RKO (cell line): ENCODE measurements at regions not wholly inside any gene's neighbourhood (a gene's known extent, or its start where the extent isn't known, plus 50 kb on each side); places are given as distances from the start of the nearest gene placed in this dataset.
"Not testable (repeated sequence)": the region's sequence is repeated elsewhere in the genome, so short reads cannot be mapped to it uniquely, and the experiment has no call there.

Experiments
- DNase-seq: peaks from one replicate; pipeline ENCODE4 v3.0.0-alpha.2; 2016; ENCODE audit warnings: low spot score

DNA sequence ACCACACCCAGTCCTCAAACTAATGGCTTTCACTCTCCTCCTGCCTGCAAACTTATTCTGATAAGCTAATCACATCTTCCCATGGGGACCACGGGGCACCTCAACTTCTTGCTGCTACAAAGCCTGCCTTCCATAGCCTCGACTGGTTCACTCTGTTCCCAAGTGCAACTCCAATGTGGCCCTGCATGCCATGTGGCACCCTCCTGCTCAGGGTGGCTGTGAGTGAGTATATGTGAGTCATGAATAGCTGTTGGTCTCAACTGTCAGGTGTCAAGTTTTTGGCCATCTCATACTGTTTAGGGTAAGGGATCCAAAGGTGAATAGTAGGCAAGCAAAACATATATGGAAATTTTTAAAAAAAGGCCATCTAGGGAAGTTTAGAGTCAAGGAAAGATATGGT lies 276.1 kb upstream of the DCC start:
- DNase-seq: no peak

DNA sequence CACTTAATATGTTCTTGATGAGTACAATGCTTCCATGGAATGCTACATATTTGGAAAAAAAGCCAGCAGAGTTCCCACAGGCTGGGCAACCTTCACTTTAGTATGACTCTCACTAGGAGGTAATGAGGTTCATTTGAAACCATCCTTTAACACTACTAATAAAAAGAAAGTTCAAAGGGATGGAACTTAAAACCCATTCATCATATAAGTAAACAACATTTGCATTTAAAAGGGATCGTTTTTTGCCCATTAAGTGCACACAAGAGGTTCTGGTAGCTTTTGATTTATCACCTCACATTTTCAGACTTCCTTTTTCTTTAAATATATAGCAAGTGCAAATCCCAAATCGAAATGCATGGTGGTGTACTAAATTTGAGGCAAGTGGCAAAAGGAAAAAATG lies 270.8 kb upstream of the DCC start:
- DNase-seq: no peak

DNA sequence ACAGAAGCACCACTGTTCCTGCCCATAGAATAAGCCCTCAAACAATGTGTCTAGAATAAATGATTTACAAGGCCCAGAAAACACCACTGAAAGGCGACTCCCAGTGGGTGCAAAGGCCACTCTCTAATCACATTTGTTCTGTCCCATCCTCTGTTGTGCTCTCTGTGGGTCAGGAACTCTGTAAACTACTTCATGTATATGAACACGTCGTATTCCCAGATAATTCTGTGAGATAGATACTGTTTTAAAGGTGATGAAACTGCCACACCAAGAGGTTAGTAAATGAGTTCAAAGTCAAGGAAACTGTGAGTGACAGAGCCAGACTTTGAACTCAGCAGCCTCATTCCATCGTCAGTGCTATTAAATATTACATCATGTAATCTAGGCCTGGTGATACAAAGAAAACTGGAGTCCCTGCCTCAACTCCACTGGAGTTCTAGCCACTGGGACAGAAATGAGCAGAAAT lies 269.7 kb upstream of the DCC start:
- no peak for DNase-seq

DNA sequence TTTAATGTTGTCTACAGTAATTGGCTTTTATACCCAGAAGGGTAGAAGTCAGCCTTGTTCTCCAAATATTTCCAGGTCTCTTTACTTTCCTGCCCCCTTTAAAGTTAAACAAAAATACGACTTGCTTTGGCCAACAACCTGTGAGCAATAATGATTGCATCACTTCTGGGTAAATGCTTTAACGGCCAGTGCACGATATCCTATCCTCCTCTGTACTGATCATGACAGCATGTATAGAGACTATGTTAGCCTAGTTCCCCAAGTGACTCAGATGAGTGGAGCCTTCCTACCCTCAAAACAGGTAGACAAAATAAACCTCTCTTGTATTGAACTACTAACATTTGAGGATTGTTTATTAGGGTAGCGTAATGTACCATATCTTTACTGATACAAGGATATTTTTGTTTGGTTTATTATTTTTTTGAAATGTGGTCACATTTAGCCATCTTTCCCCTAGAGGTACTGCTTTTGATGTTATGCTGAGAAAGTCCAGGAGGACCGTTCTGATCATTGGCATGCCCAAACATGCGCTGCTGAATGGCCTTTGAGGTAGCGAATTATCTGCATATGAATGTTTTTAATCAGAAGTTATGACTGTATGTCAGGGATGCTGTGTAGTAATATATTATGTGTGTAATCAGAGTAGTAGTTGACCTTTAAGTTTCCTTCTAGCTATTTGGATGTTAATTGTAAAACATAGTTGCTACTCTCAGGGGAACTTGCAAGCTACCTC lies 262.6 kb upstream of the DCC start:
- no peak for DNase-seq

DNA sequence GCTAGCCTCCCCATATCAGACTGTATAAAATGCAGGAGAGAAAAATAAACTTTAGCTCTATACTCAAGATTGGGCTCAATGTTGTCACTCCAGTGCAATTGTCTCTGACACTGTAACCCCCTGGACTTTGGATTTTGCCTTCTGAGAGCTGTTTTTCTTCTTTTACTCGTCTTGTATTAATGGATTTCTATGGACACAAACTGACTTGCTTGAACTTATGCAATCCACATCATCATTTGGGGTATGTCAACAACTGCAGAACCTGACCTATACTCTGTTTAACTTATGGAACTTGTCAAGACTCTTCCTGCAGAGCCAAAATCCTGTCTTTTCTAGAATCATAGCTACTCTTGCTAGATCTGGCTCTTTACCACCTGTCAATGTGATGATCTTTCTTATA lies 257.8 kb upstream of the DCC start:
- no peak for DNase-seq

DNA sequence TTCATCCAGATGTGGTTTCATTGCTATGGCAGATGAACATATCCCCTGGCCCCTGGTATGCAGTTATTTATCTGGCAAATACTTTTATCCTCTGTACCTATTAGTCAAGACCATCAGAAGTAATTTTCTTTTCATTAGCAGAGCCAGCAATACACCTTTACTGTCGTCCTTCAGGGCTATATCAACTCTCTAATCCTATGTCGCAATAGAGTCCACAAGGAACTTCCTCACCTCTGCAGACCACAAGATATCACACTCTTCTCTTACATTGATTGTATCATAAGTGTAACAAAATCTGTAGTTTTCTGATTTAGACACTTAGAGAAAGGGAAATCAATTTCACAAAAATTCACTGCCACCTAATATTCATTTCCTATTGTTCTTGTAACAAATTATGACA lies 252.9 kb upstream of the DCC start:
- no peak for DNase-seq

DNA sequence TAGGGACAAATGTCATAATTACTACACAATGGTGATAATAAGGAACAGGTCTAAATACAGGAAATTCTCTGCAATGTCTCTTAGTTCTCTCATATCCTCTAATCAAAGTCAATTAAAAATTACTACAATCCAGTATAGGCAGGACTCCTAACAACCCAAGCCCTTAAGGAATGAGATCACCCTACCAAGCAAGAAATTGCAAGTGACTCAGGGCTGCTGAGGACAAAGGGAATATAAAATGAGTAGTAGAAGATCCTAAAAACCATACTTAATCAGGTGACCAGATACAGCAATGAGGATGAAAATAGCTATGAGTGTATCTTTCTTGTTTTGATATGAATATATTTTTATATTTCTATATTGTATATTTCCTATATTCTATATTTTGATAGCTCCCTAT lies 250.0 kb upstream of the DCC start:
- no peak for DNase-seq

DNA sequence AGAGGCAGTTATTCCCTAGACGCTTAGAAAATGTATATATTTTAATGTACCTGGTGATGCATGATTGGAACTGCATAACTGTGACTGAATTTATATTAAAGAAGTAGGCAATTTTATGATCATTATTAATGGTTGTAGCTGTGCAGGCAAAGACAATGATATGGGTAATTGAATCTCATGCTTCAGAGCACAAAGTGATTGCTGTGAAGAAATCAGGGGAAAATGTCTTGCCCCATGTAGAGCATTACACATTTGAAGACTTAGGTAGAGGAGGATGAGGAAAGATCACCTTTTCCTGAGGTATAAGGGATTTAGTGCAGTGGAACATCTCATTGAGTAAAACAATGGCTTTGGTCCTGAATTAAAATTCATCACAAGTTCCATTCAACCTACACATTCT lies 246.8 kb upstream of the DCC start:
- no peak for DNase-seq

DNA sequence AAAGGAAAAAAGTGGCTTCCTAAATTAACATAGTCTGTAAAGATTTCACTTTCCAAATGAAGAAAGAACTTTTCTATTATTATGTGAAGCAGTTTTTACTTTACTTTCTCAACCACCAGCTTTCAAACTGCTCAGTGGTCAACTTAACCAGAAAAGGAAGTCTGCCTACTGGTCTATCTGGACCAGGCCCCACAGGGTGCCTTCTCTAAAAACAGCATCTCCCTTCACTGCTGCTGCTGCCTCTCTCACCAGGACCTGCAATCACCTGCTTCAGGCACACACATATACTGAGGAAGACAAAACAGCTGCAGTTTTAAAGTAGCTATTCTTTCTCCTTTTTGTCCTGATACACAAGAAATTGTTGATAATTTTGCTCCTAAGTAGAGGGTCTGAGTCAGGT lies 221.3 kb upstream of the DCC start:
- no peak for DNase-seq

DNA sequence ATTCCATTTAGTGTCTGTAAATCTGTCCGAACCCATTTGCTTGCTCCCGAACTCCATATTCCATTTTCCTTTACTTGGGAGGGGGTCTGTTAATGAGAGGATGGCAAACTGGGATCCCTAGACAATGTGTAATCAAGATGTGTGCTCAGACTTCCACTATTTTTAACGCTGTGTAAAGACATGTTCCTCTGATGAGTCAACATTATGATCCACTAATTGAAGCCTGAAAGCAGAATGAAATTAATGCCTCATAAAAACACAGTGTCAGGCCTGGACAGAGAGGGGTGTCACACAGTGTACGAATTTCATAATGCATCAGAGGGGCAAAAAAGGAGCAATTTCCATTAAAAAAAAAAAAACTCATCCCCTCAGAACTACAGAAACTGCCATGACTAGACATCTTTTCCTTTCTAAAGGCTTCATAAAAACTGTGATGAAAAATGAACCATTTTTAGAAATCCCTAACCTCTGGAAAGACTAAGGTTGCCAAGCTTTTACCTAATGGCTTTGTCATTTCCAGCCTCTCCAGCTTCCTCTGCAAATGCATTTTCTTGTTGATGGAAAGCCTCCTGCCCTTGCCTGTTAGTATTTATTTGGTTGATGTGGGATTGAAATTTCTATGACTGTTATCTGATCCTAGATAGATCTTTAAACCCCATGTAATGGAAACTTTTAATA lies 209.2 kb upstream of the DCC start:
- no peak for DNase-seq

DNA sequence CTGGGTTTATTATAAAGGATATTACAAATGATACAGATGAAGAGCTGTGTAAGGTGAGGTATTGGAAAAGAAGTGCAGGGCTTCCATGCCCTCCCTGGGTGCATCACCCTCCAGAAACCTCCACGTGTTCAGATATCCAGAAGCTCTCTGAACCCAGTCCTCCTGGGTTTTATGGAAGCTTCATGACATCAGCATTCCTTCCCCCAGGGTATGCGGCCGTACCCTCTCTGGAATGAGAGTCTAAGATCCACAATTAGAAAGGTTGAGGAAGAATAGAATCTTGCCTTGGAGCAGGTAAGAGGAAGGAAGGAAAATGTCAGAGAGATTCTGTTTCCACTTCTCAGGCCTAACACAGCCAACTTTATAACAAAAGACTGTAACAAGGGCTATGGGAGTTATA lies 208.2 kb upstream of the DCC start:
- no peak for DNase-seq

DNA sequence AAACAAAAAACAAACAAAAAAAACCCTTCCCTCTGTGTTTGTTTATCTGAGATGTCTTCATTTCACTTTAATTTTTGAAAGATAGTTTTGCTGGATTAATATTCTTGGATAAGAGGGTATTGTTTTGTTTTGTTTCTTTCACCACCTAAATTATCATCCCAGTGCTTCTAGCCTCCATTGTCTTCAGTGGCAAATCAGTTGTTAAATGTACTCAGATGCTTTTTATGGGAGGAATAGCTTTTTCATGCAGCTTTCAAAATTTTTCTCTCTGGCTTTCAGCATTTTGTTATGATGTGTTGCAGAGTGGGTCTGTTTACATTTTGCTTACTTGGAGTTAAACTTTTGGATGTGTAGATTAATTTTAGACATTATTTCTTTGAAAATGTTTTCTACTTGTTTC lies 203.5 kb upstream of the DCC start:
- no peak for DNase-seq

DNA sequence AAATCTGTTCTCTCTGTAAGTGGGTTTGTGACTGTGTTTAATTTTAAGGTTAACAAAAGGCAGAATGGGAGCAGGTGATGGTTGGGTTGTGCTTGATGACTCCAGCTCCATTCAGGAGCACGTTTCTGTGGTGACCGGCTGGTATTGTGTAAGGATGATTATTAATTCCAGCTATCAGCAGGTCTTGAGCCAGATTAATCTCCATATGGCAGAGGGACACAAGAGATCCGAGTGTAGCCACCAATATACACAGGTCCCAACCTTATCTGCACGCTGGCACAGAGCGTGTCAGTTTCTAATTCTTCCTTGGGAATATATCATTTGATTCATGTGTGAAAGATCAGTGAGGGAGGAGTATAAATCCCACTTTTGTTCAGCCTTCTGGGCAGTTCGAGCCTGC lies 199.0 kb upstream of the DCC start:
- DNase-seq: no peak

DNA sequence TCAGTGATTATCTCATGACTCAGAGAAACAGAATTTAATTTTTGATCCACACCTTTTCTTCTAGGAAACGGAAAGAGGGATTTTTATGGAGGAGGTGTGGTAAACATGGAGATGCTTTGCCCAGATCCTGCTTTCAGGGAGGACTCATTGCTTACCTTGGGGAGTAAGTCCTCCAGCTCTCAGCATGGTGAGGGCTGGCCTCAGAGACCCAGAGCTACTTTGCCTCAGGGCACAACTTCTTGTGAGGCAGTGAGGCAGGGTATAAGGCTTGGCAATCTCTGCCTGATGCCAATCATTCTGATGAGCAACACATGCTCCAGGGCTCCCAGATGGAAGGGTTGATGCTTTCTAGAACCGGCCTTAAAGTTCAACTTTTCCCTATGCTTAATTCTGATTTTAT lies 189.9 kb upstream of the DCC start:
- no peak for DNase-seq

DNA sequence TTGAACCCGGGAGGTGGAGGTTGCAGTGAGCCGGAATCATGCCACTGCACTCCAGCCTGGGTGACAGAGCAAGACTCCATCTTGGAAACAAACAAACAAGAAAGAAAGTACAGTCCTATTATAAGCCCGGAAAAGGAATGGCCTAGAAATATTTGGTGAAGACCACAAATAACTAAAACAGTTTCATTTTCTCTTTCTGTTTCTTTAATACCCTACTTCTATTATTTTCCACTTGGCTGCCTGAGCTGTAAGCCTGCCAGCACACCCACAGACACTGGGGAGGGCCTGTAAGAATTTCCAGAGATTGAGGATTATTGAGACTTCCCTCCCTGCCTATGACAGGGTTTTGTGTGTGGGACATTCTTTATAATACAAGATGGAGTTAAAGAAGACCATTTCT lies 188.0 kb upstream of the DCC start:
- no peak for DNase-seq

DNA sequence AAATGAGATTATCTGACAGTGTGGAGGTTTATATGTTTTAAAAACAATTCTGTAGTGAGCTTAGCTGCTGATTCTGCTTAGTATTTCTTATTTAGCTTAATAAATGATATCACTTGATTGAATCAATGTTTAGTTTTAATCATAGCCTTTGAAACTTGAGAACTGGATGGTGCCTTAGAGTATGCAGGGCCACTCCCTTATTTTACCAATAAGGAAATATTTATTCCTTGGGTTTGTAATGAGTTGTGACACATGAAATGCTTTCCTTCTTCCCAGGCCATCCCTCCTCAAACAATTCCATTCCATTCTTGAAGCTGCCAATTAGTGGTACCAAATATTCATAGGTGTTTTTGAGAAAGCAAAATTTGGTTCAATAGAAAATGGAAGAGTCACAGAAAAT lies 183.8 kb upstream of the DCC start:
- DNase-seq: no peak

DNA sequence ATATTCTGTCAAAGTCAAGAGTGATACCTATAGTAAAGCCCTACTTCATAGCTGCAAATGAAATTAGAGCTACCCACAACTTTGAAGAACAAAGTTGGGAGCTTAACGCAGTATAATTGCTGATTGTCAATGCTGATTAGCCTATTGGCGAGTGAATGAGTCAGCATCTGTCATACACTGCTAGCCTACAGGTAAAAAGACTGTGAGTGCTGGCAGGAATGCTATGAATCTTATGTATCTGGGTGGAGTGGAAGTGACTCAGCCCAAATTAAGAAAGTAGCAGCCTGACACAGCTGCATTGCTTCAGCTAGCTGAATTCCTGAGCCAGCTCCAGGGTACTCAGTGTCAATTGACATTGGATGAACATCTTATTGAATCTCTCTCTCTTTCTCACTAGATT lies 179.4 kb upstream of the DCC start:
- peak; percentile 2 for DNase-seq

DNA sequence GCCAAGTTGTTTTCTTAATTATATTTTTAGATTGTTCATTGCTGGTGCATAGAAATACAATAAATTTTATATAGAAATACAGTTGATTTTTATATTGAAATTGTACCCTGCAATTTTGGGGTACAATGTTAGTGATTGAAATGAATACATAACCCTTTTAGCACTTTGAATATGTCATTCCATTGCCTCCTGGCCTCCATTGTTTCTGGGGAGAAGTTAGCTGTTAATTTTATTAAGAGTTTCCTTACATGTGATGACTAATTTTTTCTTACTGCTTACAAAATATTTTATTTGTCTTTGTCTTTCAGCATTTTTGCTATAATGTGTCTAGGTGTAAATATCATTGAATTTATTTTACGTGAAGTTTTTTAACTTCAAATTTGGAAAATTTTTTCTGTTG lies 176.5 kb upstream of the DCC start:
- DNase-seq: no peak

DNA sequence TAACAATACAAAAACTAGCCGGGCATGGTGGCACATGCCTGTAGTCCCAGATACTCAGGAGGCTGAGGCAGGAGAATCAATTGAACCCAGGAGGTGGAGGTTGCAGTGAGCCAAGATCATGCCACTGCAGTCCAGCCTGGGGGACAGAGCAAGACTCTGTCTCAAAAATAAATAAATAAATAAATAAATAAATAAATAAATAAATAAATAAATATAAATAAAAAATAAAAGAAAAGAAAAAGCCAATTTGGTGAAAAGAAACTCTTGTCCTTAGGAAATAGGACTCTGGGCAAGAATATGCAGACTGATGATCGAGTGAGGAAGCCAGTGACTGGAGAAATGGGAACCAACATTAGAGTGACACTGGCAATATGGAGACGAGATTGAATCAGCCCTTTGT lies 171.9 kb upstream of the DCC start:
- DNase-seq: not testable (repeated sequence)

DNA sequence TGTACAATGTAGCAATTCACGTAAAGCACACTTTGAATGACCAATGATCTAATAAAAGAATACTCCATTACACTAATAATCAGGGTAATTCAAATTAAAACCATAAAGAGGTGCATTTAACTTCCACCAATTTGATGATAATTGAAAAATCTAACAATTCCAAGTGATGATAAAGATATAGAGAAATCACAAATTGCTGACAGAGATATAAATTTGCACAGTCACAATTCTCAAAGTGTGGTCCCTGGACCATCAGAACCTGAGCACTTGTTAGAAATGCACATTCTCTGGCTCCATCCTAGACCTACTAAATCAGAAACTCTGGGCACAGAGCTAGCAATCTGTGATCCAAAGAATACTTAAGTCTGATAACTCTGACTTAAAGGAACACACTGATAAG lies 165.8 kb upstream of the DCC start:
- no peak for DNase-seq

DNA sequence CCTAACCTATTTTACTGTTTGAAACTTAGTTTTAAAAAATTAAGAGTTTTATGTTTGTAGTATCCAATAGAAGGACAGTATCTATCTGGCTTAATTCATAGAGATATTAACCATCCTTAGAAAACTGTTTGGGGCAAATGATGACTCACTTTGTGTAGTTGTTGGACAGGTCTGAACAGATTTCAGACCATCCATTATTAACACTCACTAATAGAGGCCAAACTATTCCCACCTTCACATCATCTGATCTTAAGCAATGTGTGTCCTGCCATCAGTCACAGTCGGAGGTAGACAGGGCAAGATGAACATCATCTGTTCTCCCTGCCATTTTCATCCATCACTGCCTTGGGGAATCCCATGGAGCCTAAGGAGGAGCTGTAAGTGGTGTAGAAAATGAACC lies 164.6 kb upstream of the DCC start:
- DNase-seq: no peak

DNA sequence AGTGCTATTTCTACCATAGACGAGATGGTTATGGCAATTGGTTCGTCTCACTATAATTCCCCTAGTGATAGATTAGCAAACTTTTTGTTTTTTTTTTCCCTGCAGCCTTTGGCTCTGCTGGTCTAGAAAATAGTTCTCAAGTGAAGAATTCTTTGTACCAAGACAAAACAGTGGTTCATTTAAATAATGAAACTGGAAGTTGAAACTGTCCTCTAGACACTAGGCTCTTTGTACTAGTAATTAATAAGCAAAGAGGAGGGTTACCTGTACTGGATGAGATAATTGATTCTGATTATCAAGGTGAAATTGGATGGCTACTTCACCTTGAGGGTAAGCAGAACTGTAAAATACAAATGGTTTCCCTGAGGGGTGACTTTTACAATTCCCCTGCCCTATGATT lies 156.9 kb upstream of the DCC start:
- DNase-seq: no peak

DNA sequence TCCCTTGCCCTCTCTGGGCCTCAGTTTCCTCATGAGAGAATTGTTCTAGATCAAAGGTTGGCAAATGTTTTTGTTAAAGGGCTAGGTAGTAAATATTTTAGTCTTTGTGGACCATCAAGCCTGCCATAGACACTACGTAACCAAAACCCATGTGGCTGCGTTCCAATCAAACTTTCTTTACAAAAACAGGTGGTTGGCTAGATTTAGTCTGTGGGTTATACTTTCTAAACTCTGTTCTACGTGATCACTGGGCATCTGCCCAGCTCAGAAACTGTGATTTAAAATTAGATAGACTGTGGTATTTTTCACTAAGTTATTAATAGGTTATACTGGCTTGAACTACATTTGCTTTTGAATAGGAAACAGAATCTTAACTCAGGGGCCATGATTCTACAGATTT lies 149.8 kb upstream of the DCC start:
- no peak for DNase-seq

DNA sequence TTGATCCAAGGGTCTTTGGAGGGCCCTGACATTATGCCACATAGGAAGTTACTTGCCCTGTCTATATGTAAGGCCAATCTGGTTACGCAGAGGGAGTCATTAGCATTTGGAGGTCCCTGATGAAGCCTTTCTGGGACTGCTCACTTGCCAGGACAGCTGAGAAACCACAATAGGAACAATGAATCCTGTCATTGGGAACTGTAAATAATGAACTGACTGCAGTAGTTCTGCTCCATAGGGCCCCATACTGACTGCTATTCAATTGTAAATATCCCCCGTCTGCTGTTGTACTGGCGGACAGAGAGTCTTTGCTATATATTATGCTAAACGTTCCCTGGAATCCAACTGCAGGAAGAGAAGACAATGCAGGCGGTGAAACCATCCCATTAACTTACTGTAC lies 149.4 kb upstream of the DCC start:
- DNase-seq: no peak
